GM12873 (cell line): ENCODE measurements at regions not wholly inside any gene's neighbourhood (a gene's known extent, or its start where the extent isn't known, plus 50 kb on each side); places are given as distances from the start of the nearest gene placed in this dataset.

Source experiments
- TF ChIP-seq, protein P1 (sequence below): IDR thresholded peaks from 2 replicates; pipeline ENCODE4 v1.5.1; 2012; ENCODE audit warnings: low read depth, mild to moderate bottlenecking, moderate library complexity, low read length, control low read depth; ENCODE audit not compliant: insufficient read depth; ENCODE audit errors: missing control alignments

GRCh38 chr4:10172278-10172921 is 55.8 kb upstream of the WDR1 start:
- TF ChIP-seq, protein P1, sequence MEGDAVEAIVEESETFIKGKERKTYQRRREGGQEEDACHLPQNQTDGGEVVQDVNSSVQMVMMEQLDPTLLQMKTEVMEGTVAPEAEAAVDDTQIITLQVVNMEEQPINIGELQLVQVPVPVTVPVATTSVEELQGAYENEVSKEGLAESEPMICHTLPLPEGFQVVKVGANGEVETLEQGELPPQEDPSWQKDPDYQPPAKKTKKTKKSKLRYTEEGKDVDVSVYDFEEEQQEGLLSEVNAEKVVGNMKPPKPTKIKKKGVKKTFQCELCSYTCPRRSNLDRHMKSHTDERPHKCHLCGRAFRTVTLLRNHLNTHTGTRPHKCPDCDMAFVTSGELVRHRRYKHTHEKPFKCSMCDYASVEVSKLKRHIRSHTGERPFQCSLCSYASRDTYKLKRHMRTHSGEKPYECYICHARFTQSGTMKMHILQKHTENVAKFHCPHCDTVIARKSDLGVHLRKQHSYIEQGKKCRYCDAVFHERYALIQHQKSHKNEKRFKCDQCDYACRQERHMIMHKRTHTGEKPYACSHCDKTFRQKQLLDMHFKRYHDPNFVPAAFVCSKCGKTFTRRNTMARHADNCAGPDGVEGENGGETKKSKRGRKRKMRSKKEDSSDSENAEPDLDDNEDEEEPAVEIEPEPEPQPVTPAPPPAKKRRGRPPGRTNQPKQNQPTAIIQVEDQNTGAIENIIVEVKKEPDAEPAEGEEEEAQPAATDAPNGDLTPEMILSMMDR, result no peak

GRCh38 chr4:10171055-10171454 is 54.5 kb upstream of the WDR1 start:
- TF ChIP-seq, protein P1, result no peak

DNA sequence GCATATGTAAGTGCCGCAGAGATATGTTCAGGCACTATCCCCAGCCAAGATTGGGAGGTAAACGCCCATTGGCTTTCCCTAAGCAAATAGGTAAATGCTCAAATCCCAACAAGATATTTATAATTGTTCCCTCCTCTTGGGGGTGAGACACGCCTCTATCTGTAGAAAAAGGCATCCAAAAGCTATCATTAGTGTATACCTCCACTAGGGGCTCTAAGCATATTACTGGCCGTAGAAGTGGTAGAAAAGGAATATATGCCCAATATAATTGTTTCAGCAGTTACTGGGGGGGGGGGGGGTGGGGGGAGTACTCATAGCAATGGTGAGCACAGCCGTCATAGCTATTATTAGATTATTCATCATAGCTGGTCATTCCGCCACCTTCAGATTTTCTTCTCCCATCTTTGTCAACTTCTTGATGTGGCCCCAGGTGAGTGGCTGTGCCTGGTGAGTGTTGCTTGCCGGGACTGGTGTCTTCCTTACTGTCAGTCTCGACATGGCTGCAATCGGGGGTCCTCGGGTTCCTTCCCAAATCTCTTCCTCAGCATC is 53.3 kb upstream of the WDR1 start:
- TF ChIP-seq, protein P1, result no peak

- TF ChIP-seq, protein P1, result no peak
Observed at GRCh38 chr4:10168151-10168550, 51.6 kb upstream of the WDR1 start.

DNA sequence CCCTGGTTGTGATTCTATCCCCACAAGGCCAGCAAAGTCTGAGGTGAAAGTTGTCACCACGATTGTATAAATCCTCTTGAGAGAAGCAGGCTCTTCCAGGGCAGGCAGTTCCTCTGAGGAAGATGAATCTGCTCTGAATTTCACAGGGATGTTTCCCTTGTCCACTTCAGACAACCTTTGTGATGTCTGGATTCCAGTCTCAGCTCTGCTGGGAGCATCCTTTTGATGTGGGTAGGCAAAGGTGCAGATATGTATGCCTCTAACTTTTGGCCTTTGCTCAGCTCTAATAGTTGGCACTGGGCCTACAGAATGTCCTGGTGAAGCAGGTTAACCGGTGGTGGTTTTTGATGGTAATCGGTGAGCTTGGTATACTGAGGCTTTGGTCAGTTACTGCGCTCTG is 50.6 kb upstream of the WDR1 start:
- TF ChIP-seq, protein P1, result no peak
